ENCODE measurements at regions not wholly inside any gene's neighbourhood (a gene's known extent, or its start where the extent isn't known, plus 50 kb on each side); places are given as distances from the start of the nearest gene placed in this dataset.

GRCh38 chr2:144597894-144598593 is 78.1 kb upstream of the ZEB2 start:
- no peaks in the 10 kb centered on the region for H3K36me3 ChIP-seq (ENCODE audit: insufficient read depth, low read length)
- CTCF ChIA-PET = no interaction called here
- H3K27me3 ChIP-seq (ENCODE audit: control insufficient read depth in 1 of 2, insufficient read depth in 2 of 2, low read length in 2 of 2) = no peaks in the 10 kb centered on the region
- ATAC-seq (ENCODE audit: poor library complexity) (no peak), DNase-seq (peak in 1 of 14 experiments; percentile 58)
- H3K27me3 Mint-ChIP-seq = peaks cover 5% of the 10 kb centered on the region
- no peak overlapping the region for H3K4me3 ChIP-seq (ENCODE audit: low read length)
- peaks cover 3% of the 10 kb centered on the region for H3K4me1 ChIP-seq (ENCODE audit: insufficient read depth, low read length)
- no peak overlapping the region for H3K4me3 Mint-ChIP-seq
- H3K9me3 Mint-ChIP-seq = peaks cover 4% of the 10 kb centered on the region
- no peaks in the 10 kb centered on the region for H3K36me3 Mint-ChIP-seq (ENCODE audit: low read depth)
- TF ChIP-seq CTCF (IDR thresholded peaks at IDR 0.05) = no peak
- POLR2A ChIA-PET = no interaction called here
- no peaks in the 10 kb centered on the region for H3K4me1 Mint-ChIP-seq (ENCODE audit: low read depth)
- H3K9me3 ChIP-seq (ENCODE audit: control insufficient read depth in 1 of 2, insufficient read depth in 1 of 2, low read length in 2 of 2) = no peaks in the 10 kb centered on the region
- no peak overlapping the region for H3K27ac Mint-ChIP-seq
- intact Hi-C loops (cut with DNase I, micrococcal nuclease) = no loop called here
- no peak overlapping the region for H3K27ac ChIP-seq (ENCODE audit: low read depth in 1 of 2, low read length in 2 of 2)

DNA sequence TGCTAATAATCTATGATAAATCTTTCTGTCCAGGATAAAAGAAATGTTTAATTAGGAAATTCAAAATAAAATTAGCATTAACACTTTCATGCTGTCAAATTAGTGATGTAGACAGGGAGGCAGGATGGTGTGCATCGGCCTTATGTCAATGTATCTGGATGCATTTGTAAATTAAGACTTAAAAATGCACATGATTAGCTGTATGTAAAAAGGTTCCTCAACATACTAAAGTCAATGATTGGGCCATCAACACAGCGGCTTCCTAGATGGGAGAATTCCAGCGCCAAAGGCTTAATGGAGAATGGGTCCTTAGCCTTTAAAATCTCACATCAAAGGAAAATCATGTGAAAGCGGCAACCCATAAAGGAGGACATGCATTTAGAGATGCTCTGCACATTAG is 77.5 kb upstream of the ZEB2 start:
- POLR2A ChIA-PET = no interaction called here
- intact Hi-C loops (cut with DNase I, micrococcal nuclease) = no loop called here
- Mint-ChIP-seq H3K4me3 (no peak overlapping the region), H3K9me3 (peaks cover 4% of the 10 kb centered on the region), H3K36me3 (ENCODE audit: low read depth) (no peaks in the 10 kb centered on the region), H3K27me3 (peaks cover 5% of the 10 kb centered on the region), H3K4me1 (ENCODE audit: low read depth) (no peaks in the 10 kb centered on the region), H3K27ac (no peak overlapping the region)
- Histone ChIP-seq H3K27me3 (ENCODE audit: control insufficient read depth in 1 of 2, insufficient read depth in 2 of 2, low read length in 2 of 2) (no peaks in the 10 kb centered on the region), H3K9me3 (ENCODE audit: control insufficient read depth in 1 of 2, insufficient read depth in 1 of 2, low read length in 2 of 2) (no peaks in the 10 kb centered on the region), H3K27ac (ENCODE audit: low read depth in 1 of 2, low read length in 2 of 2) (no peak overlapping the region), H3K36me3 (ENCODE audit: insufficient read depth, low read length) (no peaks in the 10 kb centered on the region), H3K4me3 (ENCODE audit: low read length) (no peak overlapping the region), H3K4me1 (ENCODE audit: insufficient read depth, low read length) (peaks cover 3% of the 10 kb centered on the region)
- no peak for ATAC-seq (ENCODE audit: poor library complexity)
- CTCF ChIA-PET = no interaction called here
- TF ChIP-seq CTCF (IDR thresholded peaks at IDR 0.05) = no peak
- no peak for DNase-seq

DNA sequence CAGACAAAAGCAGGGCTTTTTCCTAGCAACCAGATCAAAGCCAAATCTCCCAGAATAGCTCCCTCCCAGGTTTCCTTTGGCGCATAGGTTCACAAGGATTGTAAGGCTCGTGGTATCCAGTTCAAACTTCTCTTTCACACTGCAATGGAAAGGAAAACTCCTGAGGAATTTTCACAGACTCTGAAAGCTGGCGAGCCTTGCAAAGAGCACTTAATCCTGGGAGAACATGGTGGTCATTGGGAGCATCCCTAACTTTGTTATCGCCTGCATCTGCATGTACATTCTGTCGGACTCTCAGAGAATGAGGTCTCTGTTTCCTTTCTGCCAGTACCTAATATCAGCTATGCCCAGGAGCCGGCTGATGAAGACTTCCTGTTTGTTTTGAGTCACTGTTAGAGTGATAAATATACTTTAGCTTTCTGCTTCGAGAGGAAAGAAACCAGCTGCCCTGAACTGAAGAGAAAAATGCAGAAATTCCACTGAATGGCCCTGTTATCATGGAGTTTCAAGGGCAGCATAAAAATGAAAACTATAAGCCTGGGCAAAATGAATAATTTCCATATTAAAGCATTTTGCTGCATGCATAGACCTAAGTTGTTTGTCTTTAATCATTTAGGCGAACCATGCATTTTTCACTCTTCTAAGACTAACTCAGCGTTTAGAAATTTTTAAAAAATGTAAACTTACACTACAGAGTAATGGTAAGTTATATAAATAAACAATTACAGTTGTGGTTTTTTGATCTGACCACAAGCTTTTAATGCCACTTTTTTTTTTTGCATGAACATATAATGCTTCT is 76.4 kb upstream of the ZEB2 start:
- H3K4me3 ChIP-seq (ENCODE audit: low read length) = no peak overlapping the region
- no peaks in the 10 kb centered on the region for H3K36me3 Mint-ChIP-seq (ENCODE audit: low read depth)
- intact Hi-C loops (cut with DNase I, micrococcal nuclease) = no loop called here
- H3K4me1 ChIP-seq (ENCODE audit: insufficient read depth, low read length) = peaks cover 3% of the 10 kb centered on the region
- no peaks in the 10 kb centered on the region for H3K4me1 Mint-ChIP-seq (ENCODE audit: low read depth)
- peaks cover 4% of the 10 kb centered on the region for H3K9me3 Mint-ChIP-seq
- ATAC-seq (ENCODE audit: poor library complexity) (no peak), DNase-seq (peak in 2 of 14 experiments; percentile 23 to 47)
- no peak overlapping the region for H3K27ac Mint-ChIP-seq
- no peaks in the 10 kb centered on the region for H3K9me3 ChIP-seq (ENCODE audit: control insufficient read depth in 1 of 2, insufficient read depth in 1 of 2, low read length in 2 of 2)
- POLR2A ChIA-PET = no interaction called here
- no peak overlapping the region for H3K27ac ChIP-seq (ENCODE audit: low read depth in 1 of 2, low read length in 2 of 2)
- TF ChIP-seq CTCF (IDR thresholded peaks at IDR 0.05) = no peak
- CTCF ChIA-PET = no interaction called here
- peaks cover 5% of the 10 kb centered on the region for H3K27me3 Mint-ChIP-seq
- no peak overlapping the region for H3K4me3 Mint-ChIP-seq
- H3K36me3 ChIP-seq (ENCODE audit: insufficient read depth, low read length) = no peaks in the 10 kb centered on the region
- no peaks in the 10 kb centered on the region for H3K27me3 ChIP-seq (ENCODE audit: control insufficient read depth in 1 of 2, insufficient read depth in 2 of 2, low read length in 2 of 2)
